Mesenchymal stem cell (in vitro differentiated cells and primary cell): ENCODE measurements at regions not wholly inside any gene's neighbourhood (a gene's known extent, or its start where the extent isn't known, plus 50 kb on each side); places are given as distances from the start of the nearest gene placed in this dataset.

Source experiments
- DNase-seq: peaks from one replicate; pipeline ENCODE4 v3.0.0-alpha.2; 2013
- H2AFZ ChIP-seq: one replicate; pipeline ENCODE4 v1.6.1; 2013; ENCODE audit warnings: low read depth, mild to moderate bottlenecking, control low read depth, inconsistent platforms, low read length, moderate library complexity
- H2AK5ac ChIP-seq: 2 replicates; pipeline ENCODE4 v1.6.1; 2013; ENCODE audit warnings: low read length, moderate library complexity, mild to moderate bottlenecking, inconsistent platforms; ENCODE audit not compliant: severe bottlenecking
- H2BK120ac ChIP-seq: one replicate; pipeline ENCODE4 v1.6.1; 2013; ENCODE audit warnings: low read depth, mild to moderate bottlenecking, inconsistent platforms, low read length, moderate library complexity
- H2BK12ac ChIP-seq, 2 experiments: one replicate each; pipeline ENCODE4 v1.6.1; 2013; ENCODE audit warnings: inconsistent platforms in 2 of 2, low read length in 2 of 2, mild to moderate bottlenecking in 2 of 2, moderate library complexity in 2 of 2, control low read depth in 1 of 2
- H2BK15ac ChIP-seq: one replicate; pipeline ENCODE4 v1.6.1; 2013; ENCODE audit warnings: mild to moderate bottlenecking, low read depth, inconsistent platforms; ENCODE audit not compliant: poor library complexity, severe bottlenecking
- H2BK5ac ChIP-seq: 2 replicates; pipeline ENCODE4 v1.6.1; 2013; ENCODE audit warnings: low read depth, mild to moderate bottlenecking, low read length, control low read depth, inconsistent platforms; ENCODE audit not compliant: poor library complexity, severe bottlenecking
- H3K14ac ChIP-seq, 2 experiments: one replicate each; pipeline ENCODE4 v1.6.1; 2013; ENCODE audit warnings: inconsistent platforms in 2 of 2, low read length in 2 of 2, control low read depth in 1 of 2, mild to moderate bottlenecking in 1 of 2, moderate library complexity in 1 of 2
- H3K18ac ChIP-seq, 2 experiments: one replicate each; pipeline ENCODE4 v1.6.1; 2013; ENCODE audit warnings: inconsistent platforms in 2 of 2, low read length in 2 of 2, control low read depth in 1 of 2, low read depth in 1 of 2, mild to moderate bottlenecking in 1 of 2
- H3K23ac ChIP-seq, 2 experiments: one replicate each; pipeline ENCODE4 v1.6.1; 2013; ENCODE audit warnings: inconsistent platforms in 2 of 2, low read length in 2 of 2, mild to moderate bottlenecking in 2 of 2, moderate library complexity in 2 of 2, control low read depth in 1 of 2
- H3K27ac ChIP-seq: 2 replicates; pipeline ENCODE4 v1.5.1; 2013; ENCODE audit warnings: mild to moderate bottlenecking, moderate library complexity, low read length, control low read depth, inconsistent platforms; ENCODE audit not compliant: poor library complexity, severe bottlenecking
- H3K27me3 ChIP-seq, 2 experiments: 2 replicates each; pipeline versions ENCODE4 v1.6.1 to v1.7.0; 2013; ENCODE audit warnings: low read length in 2 of 2, mild to moderate bottlenecking in 2 of 2, moderate library complexity in 2 of 2, control low read depth in 1 of 2, inconsistent platforms in 1 of 2; ENCODE audit not compliant: control insufficient read depth in 1 of 2, insufficient read depth in 1 of 2
- H3K36me3 ChIP-seq, 2 experiments: 2 replicates each; pipeline versions ENCODE4 v1.6.1 to v1.7.0; 2013; ENCODE audit warnings: low read length in 2 of 2, control low read depth in 1 of 2, inconsistent platforms in 1 of 2, low read depth in 1 of 2, mild to moderate bottlenecking in 1 of 2; ENCODE audit not compliant: insufficient read depth in 2 of 2, control insufficient read depth in 1 of 2
- H3K4ac ChIP-seq, 2 experiments: one replicate each; pipeline ENCODE4 v1.6.1; 2013; ENCODE audit warnings: inconsistent platforms in 2 of 2, low read length in 2 of 2, mild to moderate bottlenecking in 2 of 2, moderate library complexity in 2 of 2, control low read depth in 1 of 2, low read depth in 1 of 2
- H3K4me1 ChIP-seq: 2 replicates; pipeline ENCODE4 v1.6.1; 2013; ENCODE audit warnings: low read depth, low read length, control low read depth; ENCODE audit not compliant: control insufficient read depth, insufficient read depth
- H3K4me2 ChIP-seq: 2 replicates; pipeline ENCODE4 v1.6.1; 2013; ENCODE audit warnings: low read length, mild to moderate bottlenecking, inconsistent platforms; ENCODE audit not compliant: poor library complexity, severe bottlenecking
- H3K4me3 ChIP-seq, 2 experiments: 2 replicates each; pipeline versions ENCODE4 v1.5.1 to v1.7.0; 2013; ENCODE audit warnings: low read length in 2 of 2, mild to moderate bottlenecking in 2 of 2, control low read depth in 1 of 2, low read depth in 1 of 2; ENCODE audit not compliant: insufficient read depth in 1 of 2
- H3K79me1 ChIP-seq: replicated peaks from 2 replicates; pipeline ENCODE4 v1.6.1; 2013; ENCODE audit warnings: mild to moderate bottlenecking, control low read depth, low read length, inconsistent platforms; ENCODE audit not compliant: poor library complexity, severe bottlenecking
- H3K9ac ChIP-seq: 2 replicates; pipeline ENCODE4 v1.7.0; 2013; ENCODE audit warnings: mild to moderate bottlenecking, low read length, moderate library complexity
- H3K9me3 ChIP-seq: 2 replicates; pipeline ENCODE4 v1.7.0; 2013; ENCODE audit warnings: mild to moderate bottlenecking, low read length; ENCODE audit not compliant: control insufficient read depth
- H4K8ac ChIP-seq: one replicate; pipeline ENCODE4 v1.6.1; 2013; ENCODE audit warnings: inconsistent platforms, mild to moderate bottlenecking, low read length, moderate library complexity
- H4K91ac ChIP-seq: one replicate; pipeline ENCODE4 v1.6.1; 2013; ENCODE audit warnings: mild to moderate bottlenecking, low read length, inconsistent platforms
- whole genome bisulfite sequencing: methylation state at CpG from one replicate; pipeline ENCODE4 v1.1.7; 2013; ENCODE audit warnings: mixed read lengths; 5-methylcytosine and 5-hydroxymethylcytosine counted together

GRCh38 chr2:175864137-175864850 is 137.8 kb downstream of the LNPK start:
- WGBS: 71% methylated on average over 6 of the region's 7 CpGs
- H3K9ac ChIP-seq: no peak overlapping the region
- no peaks in the 10 kb centered on the region for H3K36me3 ChIP-seq
- no peak for DNase-seq
- H3K18ac ChIP-seq: no peak overlapping the region
- no peak overlapping the region for H3K23ac ChIP-seq
- no peak overlapping the region for H4K8ac ChIP-seq
- no peak overlapping the region for H3K14ac ChIP-seq
- H2BK15ac ChIP-seq: no peak overlapping the region
- no peak overlapping the region for H3K4ac ChIP-seq
- no peak overlapping the region for H3K27ac ChIP-seq
- H3K4me2 ChIP-seq: no peak overlapping the region
- H2BK120ac ChIP-seq: no peak overlapping the region
- H4K91ac ChIP-seq: no peak overlapping the region
- no peak overlapping the region for H3K4me3 ChIP-seq
- H2AK5ac ChIP-seq: no peak overlapping the region
- H3K27me3 ChIP-seq: peaks cover 0 to 6% of the 10 kb centered on the region in 2 experiments
- H3K4me1 ChIP-seq: no peaks in the 10 kb centered on the region
- no peak overlapping the region for H2BK12ac ChIP-seq
- H2BK5ac ChIP-seq: no peak overlapping the region
- no peaks in the 10 kb centered on the region for H3K9me3 ChIP-seq
- H2AFZ ChIP-seq: no peak overlapping the region
- no peaks in the 10 kb centered on the region for H3K79me1 ChIP-seq

GRCh38 chr2:175861958-175862357 is 140.1 kb downstream of the LNPK start:
- Histone ChIP-seq H3K4me3 (no peak overlapping the region), H2AFZ (no peak overlapping the region), H3K4me2 (no peak overlapping the region), H2BK120ac (no peak overlapping the region), H4K91ac (no peak overlapping the region), H3K4me1 (no peaks in the 10 kb centered on the region), H2AK5ac (no peak overlapping the region), H3K9ac (no peak overlapping the region), H2BK5ac (no peak overlapping the region), H4K8ac (no peak overlapping the region), H3K27me3 (peaks cover 0 to 6% of the 10 kb centered on the region in 2 experiments), H3K23ac (no peak overlapping the region), H3K14ac (no peak overlapping the region), H3K79me1 (no peaks in the 10 kb centered on the region), H3K27ac (no peak overlapping the region), H3K4ac (no peak overlapping the region), H3K9me3 (no peaks in the 10 kb centered on the region), H3K18ac (peak overlapping the region in 1 of 2 experiments; percentile 11), H3K36me3 (no peaks in the 10 kb centered on the region), H2BK15ac (no peak overlapping the region), H2BK12ac (no peak overlapping the region)
- no peak for DNase-seq
- WGBS: 59% methylated on average over 2 of the region's 2 CpGs

GRCh38 chr2:175855794-175856453 is 146.1 kb downstream of the LNPK start:
- no peak overlapping the region for H2AFZ ChIP-seq
- no peak overlapping the region for H2AK5ac ChIP-seq
- no peak overlapping the region for H3K4me2 ChIP-seq
- H2BK12ac ChIP-seq: no peak overlapping the region
- H2BK120ac ChIP-seq: no peak overlapping the region
- peaks cover 3% of the 10 kb centered on the region for H3K4me1 ChIP-seq
- DNase-seq: peak; percentile 34
- H3K14ac ChIP-seq: no peak overlapping the region
- H3K4me3 ChIP-seq: no peak overlapping the region
- H3K9ac ChIP-seq: no peak overlapping the region
- H3K36me3 ChIP-seq: no peaks in the 10 kb centered on the region
- no peak overlapping the region for H3K27ac ChIP-seq
- H2BK5ac ChIP-seq: no peak overlapping the region
- no peaks in the 10 kb centered on the region for H3K9me3 ChIP-seq
- no peak overlapping the region for H2BK15ac ChIP-seq
- H3K4ac ChIP-seq: no peak overlapping the region
- no peaks in the 10 kb centered on the region for H3K27me3 ChIP-seq
- no peak overlapping the region for H3K23ac ChIP-seq
- no peak overlapping the region for H4K8ac ChIP-seq
- 15% methylated on average over 2 of the region's 4 CpGs for WGBS
- peak overlapping the region; percentile 50 for H4K91ac ChIP-seq
- H3K79me1 ChIP-seq: no peaks in the 10 kb centered on the region
- no peak overlapping the region for H3K18ac ChIP-seq

GRCh38 chr2:175855236-175855635 is 146.8 kb downstream of the LNPK start:
- H3K4me1 ChIP-seq: peaks cover 3% of the 10 kb centered on the region

More at GRCh38 chr2:175855236-175855635, 146.8 kb downstream of the LNPK start:
- H3K27ac ChIP-seq: no peak overlapping the region
- no peak overlapping the region for H2BK12ac ChIP-seq
- no peak overlapping the region for H3K9ac ChIP-seq
- no peak overlapping the region for H3K18ac ChIP-seq
- WGBS: 67% methylated on average over 2 of the region's 4 CpGs
- H3K79me1 ChIP-seq: no peaks in the 10 kb centered on the region
- DNase-seq: no peak
- H4K91ac ChIP-seq: no peak overlapping the region
- no peak overlapping the region for H3K4me3 ChIP-seq
- H3K14ac ChIP-seq: no peak overlapping the region
- H3K4ac ChIP-seq: no peak overlapping the region
- no peaks in the 10 kb centered on the region for H3K36me3 ChIP-seq
- H3K23ac ChIP-seq: no peak overlapping the region
- H3K9me3 ChIP-seq: no peaks in the 10 kb centered on the region
- H2BK120ac ChIP-seq: no peak overlapping the region
- no peak overlapping the region for H2AFZ ChIP-seq
- H3K4me2 ChIP-seq: no peak overlapping the region
- H3K27me3 ChIP-seq: no peaks in the 10 kb centered on the region
- H4K8ac ChIP-seq: no peak overlapping the region
- H2BK5ac ChIP-seq: no peak overlapping the region
- no peak overlapping the region for H2BK15ac ChIP-seq
- no peak overlapping the region for H2AK5ac ChIP-seq
